GM18951 (cell line): ENCODE measurements at regions not wholly inside any gene's neighbourhood (a gene's known extent, or its start where the extent isn't known, plus 50 kb on each side); places are given as distances from the start of the nearest gene placed in this dataset.
"Not testable (repeated sequence)": the region's sequence is repeated elsewhere in the genome, so short reads cannot be mapped to it uniquely, and the experiment has no call there.

Source experiments
- POLR2A ChIP-seq: IDR thresholded peaks from 4 replicates; pipeline ENCODE4 v1.6.1; 2011; ENCODE audit warnings: mild to moderate bottlenecking; ENCODE audit not compliant: insufficient read length, insufficient read depth; ENCODE audit errors: extremely low read depth
- in situ Hi-C: fragments of 300-500 bp; cut with MboI; formaldehyde crosslinking; loops from one replicate; pipeline ENCODE4 v1.12.0; 2022; ENCODE audit warnings: low sequenced_read_pairs, mixed read lengths, inconsistent platforms; ENCODE audit not compliant: unreplicated experiment

DNA sequence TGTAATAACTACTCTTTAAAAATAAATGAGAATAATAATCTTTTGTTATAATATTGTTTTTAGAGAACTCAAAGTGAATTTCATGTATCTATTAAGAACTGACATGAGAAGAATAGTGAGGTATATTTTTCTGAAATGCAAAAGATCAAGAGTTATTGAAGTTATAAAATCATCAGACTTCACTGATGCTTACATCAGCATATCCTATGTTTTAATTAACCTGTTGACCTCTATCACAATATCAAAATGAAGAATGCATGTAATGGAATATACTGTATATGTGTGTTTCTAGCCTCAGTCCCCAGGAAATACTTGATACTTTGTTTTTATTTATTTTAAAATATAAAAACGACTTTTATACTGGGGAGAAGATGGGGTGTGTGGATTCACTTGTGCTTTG, 533.1 kb downstream of the KCTD16 start:
- in situ Hi-C loops: no loop called here
- TF ChIP-seq POLR2A: no peak

DNA sequence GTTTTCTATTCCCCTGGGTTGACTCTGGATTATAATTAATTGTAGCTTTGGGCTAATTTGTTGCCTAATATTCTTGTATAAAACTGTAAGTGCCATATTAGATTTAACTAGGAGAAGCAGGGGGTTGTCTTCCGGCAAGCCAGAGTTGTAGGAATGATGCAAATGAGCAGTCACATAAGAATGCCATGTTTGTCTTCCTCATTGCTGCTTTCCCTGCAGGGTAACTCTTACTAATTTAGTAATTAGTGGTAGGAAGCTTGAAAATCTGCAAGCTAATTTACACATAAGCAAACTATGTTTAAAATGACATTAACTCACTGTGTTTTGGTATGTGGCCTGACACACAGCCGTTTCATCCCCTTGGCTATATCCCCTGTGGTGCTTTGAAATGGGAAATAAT, 527.8 kb downstream of the KCTD16 start:
- in situ Hi-C loops: no loop called here
- no peak for TF ChIP-seq POLR2A

DNA sequence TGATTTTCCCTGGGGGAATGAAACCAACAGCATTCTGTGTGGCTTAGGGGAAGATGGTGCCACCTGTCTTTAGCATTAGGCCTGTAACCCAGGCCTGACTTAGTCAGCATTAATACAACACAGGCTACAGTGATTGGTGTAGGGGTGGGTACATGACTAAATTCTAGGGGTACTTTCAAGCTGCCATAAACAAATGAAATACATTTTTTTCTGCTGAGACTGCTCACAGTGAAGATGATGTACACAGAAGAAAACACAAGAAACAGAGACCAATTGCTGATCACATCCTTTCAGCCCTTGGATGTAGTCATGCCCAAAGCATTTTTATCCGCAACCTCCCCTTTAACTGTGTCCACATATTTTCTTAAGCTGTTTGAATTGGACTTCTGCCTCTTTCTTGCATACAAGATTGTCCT, 527.2 kb downstream of the KCTD16 start:
- in situ Hi-C loops: no loop called here
- TF ChIP-seq POLR2A: no peak

DNA sequence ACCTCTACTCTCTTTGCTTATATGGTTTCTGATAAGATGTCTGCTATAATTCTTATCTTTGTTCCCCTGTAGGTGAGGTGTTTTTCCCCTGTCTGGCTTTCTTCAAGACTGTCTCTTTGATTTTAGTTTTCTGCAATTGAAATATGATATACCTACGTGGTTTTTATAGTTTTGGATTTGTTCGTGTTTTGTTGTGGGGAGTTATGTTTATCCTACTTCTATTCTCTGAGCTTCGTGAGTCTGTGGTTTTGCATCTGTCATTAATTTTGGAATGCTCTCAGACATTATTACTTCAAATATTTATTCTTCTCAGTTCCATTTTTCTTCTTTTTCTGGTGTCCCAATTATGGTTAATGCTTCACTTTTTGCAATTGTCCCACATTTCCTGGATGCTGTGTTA, 521.3 kb downstream of the KCTD16 start:
- no peak for TF ChIP-seq POLR2A
- in situ Hi-C loops: no loop called here

DNA sequence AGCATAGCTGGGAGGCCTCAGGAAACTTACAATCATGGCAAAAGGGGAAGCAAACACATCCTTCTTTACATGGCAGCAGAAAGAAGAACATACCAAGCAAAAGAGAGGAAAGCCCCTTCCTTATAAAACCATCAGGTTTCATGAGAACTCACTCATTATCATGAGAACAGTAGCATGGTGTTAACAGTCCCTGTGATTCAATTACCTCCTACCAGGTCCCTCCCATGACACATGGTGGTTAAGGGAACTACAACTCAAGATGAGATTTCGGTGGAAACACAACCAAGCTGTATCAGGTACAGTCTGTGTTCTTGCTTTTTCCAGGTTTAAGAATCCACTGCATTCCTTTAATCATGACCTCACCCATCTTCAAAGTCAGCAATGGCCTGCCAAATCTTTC, 514.2 kb downstream of the KCTD16 start:
- in situ Hi-C loops: no loop called here
- no peak for TF ChIP-seq POLR2A

- TF ChIP-seq POLR2A: no peak
Observed at GRCh38 chr5:144680711-144681110, 510.0 kb downstream of the KCTD16 start.

GRCh38 chr5:144671066-144671465, 500.4 kb downstream of the KCTD16 start:
- in situ Hi-C loops: no loop called here
- no peak for TF ChIP-seq POLR2A

More at GRCh38 chr5:144680711-144681110, 510.0 kb downstream of the KCTD16 start:
- in situ Hi-C loops: no loop called here

GRCh38 chr5:144659634-144660227, 489.1 kb downstream of the KCTD16 start:
- TF ChIP-seq POLR2A: no peak
- in situ Hi-C loops: no loop called here

DNA sequence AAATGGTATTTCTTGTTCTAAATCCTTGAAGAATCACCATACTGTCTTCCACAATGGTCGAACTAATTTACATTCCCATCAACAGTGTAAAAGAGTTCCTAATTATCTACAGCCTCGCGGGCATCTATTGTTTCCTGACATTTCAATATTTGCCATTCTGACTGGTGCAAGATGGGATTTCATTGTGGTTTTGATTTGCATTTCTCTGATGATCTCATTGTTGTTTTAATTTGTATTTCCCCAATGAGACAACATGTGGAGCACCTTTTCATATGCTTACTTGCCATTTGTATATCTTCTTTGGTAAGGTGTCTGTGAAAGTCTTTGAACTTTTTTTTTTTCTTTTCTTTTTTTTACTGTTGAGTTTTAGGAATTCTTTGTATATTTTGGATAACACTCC, 473.6 kb downstream of the KCTD16 start:
- TF ChIP-seq POLR2A: no peak
- in situ Hi-C loops: no loop called here

DNA sequence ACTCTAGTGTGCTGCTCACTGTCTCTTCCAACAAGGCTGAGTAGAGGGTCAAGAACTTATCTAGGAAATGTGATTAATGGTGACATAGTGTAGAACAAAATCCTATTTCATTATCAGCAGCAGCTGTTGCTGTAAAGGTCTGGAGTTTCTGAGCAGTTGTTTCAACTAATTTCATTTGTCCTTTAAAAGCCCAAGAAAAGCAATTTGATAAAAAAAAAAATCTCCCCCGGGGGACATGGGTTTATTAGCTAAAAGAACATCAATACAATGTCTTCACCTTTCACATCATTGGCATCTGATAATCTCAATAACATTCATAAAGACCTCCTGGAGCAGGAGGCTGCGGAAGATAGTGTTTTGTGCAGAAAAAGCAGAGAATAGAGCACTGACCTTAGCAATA, 468.1 kb downstream of the KCTD16 start:
- in situ Hi-C loops: no loop called here
- TF ChIP-seq POLR2A: no peak

DNA sequence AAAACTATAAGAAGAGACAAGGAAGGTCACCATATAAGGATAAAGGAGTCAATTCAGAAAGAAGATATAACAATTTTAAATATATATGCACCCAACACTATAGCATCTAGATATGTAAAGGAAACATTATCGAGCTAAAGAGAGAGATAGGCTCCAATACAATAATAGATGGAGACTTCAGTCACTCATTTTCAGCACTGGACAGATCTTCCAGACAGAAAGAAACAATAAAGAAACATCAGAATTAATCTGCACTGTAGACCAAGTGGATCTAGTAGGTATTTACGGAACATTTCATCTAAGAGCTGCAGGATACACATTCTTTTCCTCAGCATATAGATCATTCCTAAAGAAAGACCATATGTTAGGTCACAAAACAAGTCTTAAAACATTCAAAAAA, 463.5 kb downstream of the KCTD16 start:
- in situ Hi-C loops: no loop called here
- TF ChIP-seq POLR2A: no peak

- in situ Hi-C loops: no loop called here
- no peak for TF ChIP-seq POLR2A
Observed at GRCh38 chr5:144598451-144599068, 427.9 kb downstream of the KCTD16 start.

GRCh38 chr5:144596517-144596916, 425.8 kb downstream of the KCTD16 start:
- in situ Hi-C loops: no loop called here
- no peak for TF ChIP-seq POLR2A

DNA sequence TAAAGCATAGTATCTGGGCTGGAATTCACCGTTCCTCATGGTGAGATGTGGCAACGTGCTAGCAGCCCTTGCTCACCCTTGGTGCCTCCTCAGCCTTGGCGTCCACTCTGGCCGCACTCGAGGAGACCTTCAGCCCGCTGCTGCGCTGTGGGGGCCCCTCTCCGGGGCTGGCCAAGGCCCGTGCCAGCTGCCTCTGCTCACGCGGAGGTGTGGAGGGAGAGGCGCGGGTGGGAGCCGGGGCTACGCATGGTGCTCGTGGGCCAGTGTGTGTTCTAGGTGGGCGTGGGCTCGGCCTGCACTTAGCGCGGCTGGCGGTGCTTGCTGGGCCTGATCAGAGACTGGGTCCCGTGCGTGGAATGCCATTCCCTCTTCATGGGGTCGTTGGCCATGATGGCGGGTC, 424.2 kb downstream of the KCTD16 start:
- TF ChIP-seq POLR2A: no peak
- in situ Hi-C loops: no loop called here

DNA sequence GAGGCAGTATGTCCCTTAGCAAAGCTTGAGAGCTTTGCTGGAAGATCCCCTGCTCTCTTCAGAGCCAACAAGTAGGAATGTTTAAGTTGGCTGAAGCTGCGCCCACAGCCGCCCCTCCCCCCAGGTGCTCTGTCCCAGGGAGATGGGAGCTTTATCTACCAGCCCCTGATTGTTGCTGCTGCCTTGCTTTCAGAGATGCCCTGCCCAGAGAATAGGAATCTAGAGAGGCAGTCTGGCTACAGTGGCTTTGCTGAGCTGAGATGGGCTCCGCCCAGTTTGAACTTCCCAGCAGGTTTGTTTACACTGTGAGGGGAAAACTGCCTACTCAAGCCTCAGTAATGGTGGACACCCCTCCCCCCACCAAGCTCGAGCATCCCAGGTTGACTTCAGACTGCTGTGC, 423.6 kb downstream of the KCTD16 start:
- in situ Hi-C loops: not testable (repeated sequence)
